EH (cell line): ENCODE measurements at regions not wholly inside any gene's neighbourhood (a gene's known extent, or its start where the extent isn't known, plus 50 kb on each side); places are given as distances from the start of the nearest gene placed in this dataset.

Experiments
- DNase-seq: peaks from one replicate; pipeline ENCODE4 v3.0.0-alpha.2; 2015; ENCODE audit warnings: low read depth

- DNase-seq: no peak
Measured at GRCh38 chr19:28843761-28844492, 369.0 kb downstream of the UQCRFS1 start.

GRCh38 chr19:28841531-28841930, 371.4 kb downstream of the UQCRFS1 start:
- no peak for DNase-seq

DNA sequence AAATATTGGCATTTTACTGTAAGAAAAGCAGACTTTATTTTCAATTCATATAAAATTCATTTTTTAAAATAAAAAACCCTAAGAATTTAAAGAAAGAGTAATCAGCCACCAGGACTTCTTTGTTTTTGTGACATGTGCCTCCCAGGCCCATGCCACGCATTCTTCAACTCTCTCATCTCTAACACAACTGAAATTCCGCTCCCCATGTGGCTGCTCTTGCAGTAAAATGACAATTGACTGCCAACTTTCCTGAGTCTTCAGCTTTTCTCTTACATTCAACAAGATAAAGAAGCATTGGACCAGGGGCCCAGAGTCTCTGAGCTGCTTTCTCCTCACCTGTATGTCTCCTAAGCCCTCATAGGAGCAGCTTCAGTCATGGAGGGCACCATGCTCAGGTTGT, 372.1 kb downstream of the UQCRFS1 start:
- no peak for DNase-seq

DNA sequence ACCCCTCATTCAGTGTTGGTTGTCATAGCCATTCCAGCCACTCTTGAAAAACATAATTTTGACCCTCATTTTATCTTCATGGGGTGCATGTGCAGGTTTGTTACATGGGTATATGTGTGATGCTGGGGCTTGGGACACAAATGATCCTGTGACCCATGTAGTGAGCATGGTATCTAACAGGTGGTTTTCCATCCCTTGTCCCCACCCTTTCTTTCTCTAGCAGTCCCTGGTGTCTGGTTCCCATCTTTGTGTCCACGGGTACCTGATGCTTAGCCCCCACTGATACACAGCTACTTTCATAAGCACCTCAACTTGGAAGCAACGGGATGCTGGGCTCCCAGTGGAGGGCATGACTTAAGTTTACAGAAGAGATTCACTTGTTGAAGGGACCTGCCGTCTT, 373.5 kb downstream of the UQCRFS1 start:
- DNase-seq: no peak

- no peak for DNase-seq
Measured at GRCh38 chr19:28838909-28839308, 374.0 kb downstream of the UQCRFS1 start.

DNA sequence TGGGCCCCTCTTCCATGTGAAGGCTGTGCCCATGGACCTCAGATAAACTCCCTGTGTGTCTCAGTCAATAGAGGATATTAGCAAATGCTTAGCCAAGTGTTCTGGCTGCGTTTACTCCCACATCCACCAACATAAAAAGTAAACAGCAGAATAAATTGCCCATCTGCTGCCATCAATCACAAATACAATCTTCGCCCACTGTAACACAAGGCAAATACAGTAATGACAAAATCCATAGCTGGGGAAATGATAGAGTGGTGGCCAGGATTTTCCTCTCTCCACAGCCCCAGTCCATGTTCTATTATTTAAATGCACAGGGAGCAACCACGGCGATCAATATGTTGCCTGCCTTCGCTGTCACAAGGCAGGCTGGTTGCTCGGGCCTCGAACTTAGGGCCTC, 376.5 kb downstream of the UQCRFS1 start:
- DNase-seq: no peak

- no peak for DNase-seq
Measured at GRCh38 chr19:28834996-28835395, 378.0 kb downstream of the UQCRFS1 start.

- no peak for DNase-seq
Measured at GRCh38 chr19:28831462-28831861, 381.5 kb downstream of the UQCRFS1 start.

- DNase-seq: no peak
Measured at GRCh38 chr19:28829762-28830161, 383.2 kb downstream of the UQCRFS1 start.

GRCh38 chr19:28829359-28829758, 383.6 kb downstream of the UQCRFS1 start:
- DNase-seq: no peak

GRCh38 chr19:28828276-28828870, 384.6 kb downstream of the UQCRFS1 start:
- DNase-seq: no peak

GRCh38 chr19:28827382-28827781, 385.6 kb downstream of the UQCRFS1 start:
- DNase-seq: no peak

- no peak for DNase-seq
Measured at GRCh38 chr19:28823338-28823961, 389.5 kb downstream of the UQCRFS1 start.

GRCh38 chr19:28820289-28820688, 392.7 kb downstream of the UQCRFS1 start:
- no peak for DNase-seq

- DNase-seq: no peak
Measured at GRCh38 chr19:28815257-28815656, 397.7 kb downstream of the UQCRFS1 start.

- DNase-seq: no peak
Measured at GRCh38 chr19:28794301-28794700, 418.6 kb downstream of the UQCRFS1 start.

GRCh38 chr19:28793391-28794168, 419.4 kb downstream of the UQCRFS1 start:
- DNase-seq: no peak

DNA sequence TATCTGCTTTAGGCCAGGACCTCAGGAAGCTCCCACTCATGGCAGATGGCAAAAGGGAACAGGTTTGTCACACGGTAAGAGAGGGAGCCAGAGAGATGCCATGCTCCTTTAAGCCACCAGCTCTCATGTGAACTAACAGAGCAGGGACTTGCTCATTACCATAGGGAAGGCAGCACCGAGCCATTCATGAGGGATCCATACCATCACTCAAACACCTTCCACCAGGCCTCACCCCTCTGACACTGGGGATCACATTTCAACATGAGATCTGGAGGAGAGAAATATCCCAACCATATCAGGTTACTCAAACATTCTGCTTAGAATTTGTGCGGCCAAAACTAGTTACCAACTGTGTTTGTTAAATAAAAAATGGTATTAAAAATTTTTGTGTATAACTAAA, 427.0 kb downstream of the UQCRFS1 start:
- DNase-seq: no peak

- DNase-seq: no peak
Measured at GRCh38 chr19:28764066-28764465, 448.9 kb downstream of the UQCRFS1 start.

DNA sequence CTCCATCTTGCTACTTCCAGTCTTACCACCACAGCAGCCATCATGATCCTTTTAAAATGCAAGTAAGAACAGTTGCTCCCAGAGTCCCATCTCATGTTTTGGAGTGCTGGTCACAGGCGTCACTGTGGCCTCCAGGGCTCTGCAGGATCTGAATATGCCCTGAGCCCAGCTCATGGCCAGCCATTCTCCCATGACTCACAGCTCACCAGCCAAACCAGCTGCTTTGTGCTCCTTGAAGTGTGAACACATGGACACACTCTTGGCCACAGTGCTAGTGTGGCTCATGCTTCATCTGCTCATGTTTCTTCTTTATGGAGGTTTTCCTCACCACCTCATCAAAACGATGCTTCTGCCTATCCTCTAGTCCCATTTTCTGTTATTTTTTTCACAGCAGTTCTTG, 466.5 kb downstream of the UQCRFS1 start:
- DNase-seq: peak; percentile 3

DNA sequence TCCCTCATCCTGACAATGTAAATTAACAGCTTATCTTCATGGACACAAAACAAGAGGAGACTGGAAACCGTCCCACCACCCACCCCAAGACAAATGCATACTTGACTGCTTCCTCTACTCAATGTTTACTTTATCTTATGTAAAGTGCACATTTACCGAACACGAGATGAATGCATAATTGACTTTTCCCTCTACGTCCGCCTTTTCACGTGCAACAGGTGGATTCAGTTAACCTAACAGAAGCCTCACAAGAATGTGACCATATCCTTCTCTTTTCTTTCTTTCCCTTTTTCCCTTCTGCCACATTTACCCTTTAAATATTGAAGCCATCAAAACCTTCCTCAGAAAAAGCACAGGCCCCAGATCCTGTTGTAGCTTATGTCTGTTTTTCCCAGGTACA, 468.0 kb downstream of the UQCRFS1 start:
- no peak for DNase-seq

DNA sequence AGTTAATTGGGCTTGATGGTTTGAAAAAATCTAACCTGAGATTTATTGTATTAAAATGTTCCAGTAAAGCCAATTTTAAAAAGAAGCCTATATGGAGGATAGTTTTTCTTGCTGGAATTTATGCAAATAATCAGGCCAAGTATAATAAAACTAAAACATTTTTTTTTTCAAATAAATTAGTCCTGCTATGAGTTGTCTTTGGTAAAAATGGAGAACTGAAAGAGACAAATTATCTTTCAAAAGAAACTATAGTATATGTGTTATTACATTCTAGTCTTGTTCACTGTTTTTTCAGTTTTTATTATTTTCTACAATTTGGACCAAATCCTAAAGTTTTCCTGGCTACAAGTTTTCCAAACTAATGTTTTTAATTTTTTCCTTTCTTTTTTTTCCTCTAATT, 468.9 kb downstream of the UQCRFS1 start:
- no peak for DNase-seq
